ENCODE measurements at regions not wholly inside any gene's neighbourhood (a gene's known extent, or its start where the extent isn't known, plus 50 kb on each side); places are given as distances from the start of the nearest gene placed in this dataset.

DNA sequence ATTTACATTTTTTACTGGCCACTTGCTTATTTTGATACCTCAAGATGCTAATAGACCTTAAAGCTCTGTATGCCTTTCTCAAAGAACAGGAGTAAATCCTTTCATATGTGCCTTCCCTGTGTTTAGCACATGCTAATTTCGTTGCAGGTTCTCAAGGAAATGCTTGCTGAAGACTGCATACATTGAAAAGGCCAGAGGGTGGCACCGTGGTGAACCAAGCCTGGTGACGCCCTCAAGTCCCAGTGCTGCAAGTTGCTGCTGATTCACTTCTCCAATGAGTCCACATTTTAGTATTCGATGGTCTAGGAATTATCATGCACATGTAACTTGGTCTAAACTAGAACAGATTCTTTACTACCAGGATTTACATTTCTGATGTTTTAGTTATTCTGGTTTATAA lies 94.1 kb downstream of the CLDN17 start:
- TF ChIP-seq, protein P1, sequence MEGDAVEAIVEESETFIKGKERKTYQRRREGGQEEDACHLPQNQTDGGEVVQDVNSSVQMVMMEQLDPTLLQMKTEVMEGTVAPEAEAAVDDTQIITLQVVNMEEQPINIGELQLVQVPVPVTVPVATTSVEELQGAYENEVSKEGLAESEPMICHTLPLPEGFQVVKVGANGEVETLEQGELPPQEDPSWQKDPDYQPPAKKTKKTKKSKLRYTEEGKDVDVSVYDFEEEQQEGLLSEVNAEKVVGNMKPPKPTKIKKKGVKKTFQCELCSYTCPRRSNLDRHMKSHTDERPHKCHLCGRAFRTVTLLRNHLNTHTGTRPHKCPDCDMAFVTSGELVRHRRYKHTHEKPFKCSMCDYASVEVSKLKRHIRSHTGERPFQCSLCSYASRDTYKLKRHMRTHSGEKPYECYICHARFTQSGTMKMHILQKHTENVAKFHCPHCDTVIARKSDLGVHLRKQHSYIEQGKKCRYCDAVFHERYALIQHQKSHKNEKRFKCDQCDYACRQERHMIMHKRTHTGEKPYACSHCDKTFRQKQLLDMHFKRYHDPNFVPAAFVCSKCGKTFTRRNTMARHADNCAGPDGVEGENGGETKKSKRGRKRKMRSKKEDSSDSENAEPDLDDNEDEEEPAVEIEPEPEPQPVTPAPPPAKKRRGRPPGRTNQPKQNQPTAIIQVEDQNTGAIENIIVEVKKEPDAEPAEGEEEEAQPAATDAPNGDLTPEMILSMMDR (IDR thresholded peaks at IDR 0.05; ENCODE audit: low read depth, low read length), result no peak
- H3K4me3 ChIP-seq (ENCODE audit: low read depth, low read length), result no peak overlapping the region
- in situ Hi-C loops (cut with HindIII; ENCODE audit: low sequenced_read_pairs), result no loop called here
- peak; percentile 1 for DNase-seq (ENCODE audit: low read depth, low spot score)

DNA sequence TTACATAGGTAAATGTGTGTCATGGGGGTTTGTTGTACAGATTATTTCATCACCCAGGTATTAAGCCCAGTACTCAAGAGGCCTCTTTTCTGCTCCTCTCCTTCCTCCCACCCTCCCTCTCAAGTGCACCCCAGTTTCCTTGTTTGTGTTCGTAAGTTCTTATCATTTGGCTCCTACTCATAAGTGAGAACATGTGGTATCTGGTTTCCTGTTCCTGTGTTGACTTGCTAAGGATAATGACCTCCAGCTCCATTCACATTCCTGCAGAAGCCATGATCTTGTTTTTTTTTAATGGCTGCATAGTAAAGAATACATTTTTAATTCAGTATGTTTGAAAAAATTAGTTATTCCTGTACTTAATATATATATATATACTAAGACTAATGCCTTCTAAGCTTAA lies 107.7 kb downstream of the CLDN17 start:
- DNase-seq (ENCODE audit: low read depth, low spot score), result no peak
- no peak overlapping the region for H3K4me3 ChIP-seq (ENCODE audit: low read depth, low read length)
- TF ChIP-seq, protein P1 (IDR thresholded peaks at IDR 0.05; ENCODE audit: low read depth, low read length), result no peak
- in situ Hi-C loops (cut with HindIII; ENCODE audit: low sequenced_read_pairs), result no loop called here

GRCh38 chr21:30057108-30057507 lies 109.5 kb downstream of the CLDN17 start:
- H3K4me3 ChIP-seq (ENCODE audit: low read depth, low read length), result no peak overlapping the region
- DNase-seq (ENCODE audit: low read depth, low spot score), result no peak
- TF ChIP-seq, protein P1 (IDR thresholded peaks at IDR 0.05; ENCODE audit: low read depth, low read length), result no peak
- in situ Hi-C loops (cut with HindIII; ENCODE audit: low sequenced_read_pairs), result no loop called here

DNA sequence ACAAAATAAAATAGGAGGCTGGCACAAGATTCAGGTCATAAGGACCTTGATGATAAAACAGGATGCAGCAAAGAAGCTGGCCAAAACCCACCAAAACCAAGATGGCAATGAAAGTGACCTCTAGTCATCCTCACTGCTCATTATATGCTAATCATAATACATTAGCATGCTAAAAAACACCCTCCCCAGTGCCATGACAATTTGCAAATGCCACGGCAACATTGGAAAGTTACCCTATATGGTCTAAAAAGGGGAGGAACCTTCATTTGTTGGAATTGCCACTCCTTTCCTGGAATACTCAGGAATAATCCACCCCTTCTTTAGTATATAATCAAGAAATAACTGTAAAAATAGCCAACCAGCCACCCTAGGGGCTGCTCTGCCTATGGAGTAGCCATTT lies 108.8 kb upstream of the GRIK1 start:
- in situ Hi-C loops (cut with HindIII; ENCODE audit: low sequenced_read_pairs), result no loop called here
- DNase-seq (ENCODE audit: low read depth, low spot score), result no peak
- no peak overlapping the region for H3K4me3 ChIP-seq (ENCODE audit: low read depth, low read length)
- TF ChIP-seq, protein P1 (IDR thresholded peaks at IDR 0.05; ENCODE audit: low read depth, low read length), result no peak

DNA sequence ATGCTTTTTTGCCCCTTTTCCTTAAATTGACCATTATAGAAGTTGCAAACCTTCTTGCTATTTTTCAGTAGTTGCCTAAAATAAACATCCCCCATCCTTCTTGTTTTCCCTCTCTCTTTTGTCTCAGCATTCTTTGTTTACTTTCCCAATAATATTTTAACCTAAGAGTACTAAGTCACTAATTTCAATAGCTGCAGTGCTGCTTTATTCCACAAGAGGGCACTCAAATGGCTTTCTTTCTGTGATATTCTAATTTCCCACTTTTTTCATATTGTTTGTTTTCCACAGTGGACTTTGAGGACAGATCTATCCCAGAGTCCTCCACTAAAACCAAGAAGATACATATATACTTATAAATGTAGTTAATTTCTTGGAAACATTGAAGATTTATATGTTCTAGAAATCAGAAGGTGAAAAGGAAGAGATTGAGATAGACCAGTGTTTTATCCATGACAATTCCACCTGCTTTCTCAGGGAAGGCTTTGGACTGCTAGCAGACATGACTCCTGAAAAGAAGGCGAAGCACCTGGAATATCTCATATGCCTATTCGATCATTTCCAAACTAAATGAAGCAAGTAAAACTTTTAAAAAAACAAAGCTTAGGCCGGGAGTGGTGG lies 104.8 kb upstream of the GRIK1 start:
- H3K4me3 ChIP-seq (ENCODE audit: low read depth, low read length), result no peak overlapping the region
- in situ Hi-C loops (cut with HindIII; ENCODE audit: low sequenced_read_pairs), result no loop called here
- TF ChIP-seq, protein P1 (IDR thresholded peaks at IDR 0.05; ENCODE audit: low read depth, low read length), result peak; percentile 85
- peak; percentile 22 for DNase-seq (ENCODE audit: low read depth, low spot score)

DNA sequence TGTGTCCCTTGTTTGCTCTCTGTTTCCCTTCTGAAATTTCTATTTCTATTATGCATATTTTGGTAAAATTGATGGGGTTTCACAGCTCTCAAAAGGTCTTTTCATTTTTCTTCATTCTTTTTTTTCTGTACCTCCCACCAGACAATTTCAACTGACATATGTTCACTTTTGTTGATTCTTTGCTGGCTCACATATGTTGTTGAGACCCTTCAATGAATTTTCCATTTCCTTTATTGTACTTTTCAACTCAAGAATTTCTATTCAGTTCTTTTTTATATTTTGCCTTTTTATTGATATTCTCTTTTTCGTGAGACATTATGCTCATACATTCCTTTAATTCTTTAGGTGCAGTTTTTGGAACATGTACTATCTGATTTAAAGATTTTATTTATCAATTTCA lies 102.6 kb upstream of the GRIK1 start:
- DNase-seq (ENCODE audit: low read depth, low spot score), result no peak
- TF ChIP-seq, protein P1 (IDR thresholded peaks at IDR 0.05; ENCODE audit: low read depth, low read length), result no peak
- in situ Hi-C loops (cut with HindIII; ENCODE audit: low sequenced_read_pairs), result no loop called here
- H3K4me3 ChIP-seq (ENCODE audit: low read depth, low read length), result no peak overlapping the region
